ENCODE measurements at regions not wholly inside any gene's neighbourhood (a gene's known extent, or its start where the extent isn't known, plus 50 kb on each side); places are given as distances from the start of the nearest gene placed in this dataset.
A peak's percentile ranks its signal among the peaks of the same experiment; 100 is the strongest.

GRCh38 chr7:46819819-46820218 is 762.1 kb downstream of the TNS3 start:
- DNase-seq (ENCODE audit: low read depth), result no peak

GRCh38 chr7:46814516-46815250 is 767.2 kb downstream of the TNS3 start:
- H3K4me3 ChIP-seq (ENCODE audit: low read length), result no peak overlapping the region
- no peak for TF ChIP-seq CTCF (conservative IDR thresholded peaks at IDR 0.05; ENCODE audit: low read depth, low read length)
- no peak for DNase-seq (ENCODE audit: low read depth)

More at GRCh38 chr7:46819819-46820218, 762.1 kb downstream of the TNS3 start:
- no peak overlapping the region for H3K4me3 ChIP-seq (ENCODE audit: low read length)
- TF ChIP-seq CTCF (conservative IDR thresholded peaks at IDR 0.05; ENCODE audit: low read depth, low read length), result no peak

- H3K4me3 ChIP-seq (ENCODE audit: low read length), result no peak overlapping the region
- no peak for TF ChIP-seq CTCF (conservative IDR thresholded peaks at IDR 0.05; ENCODE audit: low read depth, low read length)
- DNase-seq (ENCODE audit: low read depth), result no peak
Measured at GRCh38 chr7:46812101-46812675, 769.7 kb downstream of the TNS3 start.

- H3K4me3 ChIP-seq (ENCODE audit: low read length), result no peak overlapping the region
- DNase-seq (ENCODE audit: low read depth), result peak; percentile 31
- TF ChIP-seq CTCF (conservative IDR thresholded peaks at IDR 0.05; ENCODE audit: low read depth, low read length), result no peak
Measured at GRCh38 chr7:46811529-46811928, 770.4 kb downstream of the TNS3 start.

- TF ChIP-seq CTCF (conservative IDR thresholded peaks at IDR 0.05; ENCODE audit: low read depth, low read length), result no peak
- H3K4me3 ChIP-seq (ENCODE audit: low read length), result no peak overlapping the region
- no peak for DNase-seq (ENCODE audit: low read depth)
Measured at GRCh38 chr7:46810986-46811385, 770.9 kb downstream of the TNS3 start.

- H3K4me3 ChIP-seq (ENCODE audit: low read length), result no peak overlapping the region
- DNase-seq (ENCODE audit: low read depth), result no peak
- no peak for TF ChIP-seq CTCF (conservative IDR thresholded peaks at IDR 0.05; ENCODE audit: low read depth, low read length)
Measured at GRCh38 chr7:46809886-46810285, 772.0 kb downstream of the TNS3 start.

- DNase-seq (ENCODE audit: low read depth), result no peak
- TF ChIP-seq CTCF (conservative IDR thresholded peaks at IDR 0.05; ENCODE audit: low read depth, low read length), result no peak
- H3K4me3 ChIP-seq (ENCODE audit: low read length), result no peak overlapping the region
Measured at GRCh38 chr7:46806856-46807255, 775.1 kb downstream of the TNS3 start.

Measured in retinal pigment epithelial cell (primary cell).